DMS153 (cell line): ENCODE measurements at regions not wholly inside any gene's neighbourhood (a gene's known extent, or its start where the extent isn't known, plus 50 kb on each side); places are given as distances from the start of the nearest gene placed in this dataset.

Experiments used
- DNase-seq: peaks from one replicate; lab custom pipeline; 2025; lab: John Stamatoyannopoulos, UW

GRCh38 chr2:155391613-155392130 lies 693.2 kb downstream of the KCNJ3 start:
- no peak for DNase-seq

DNA sequence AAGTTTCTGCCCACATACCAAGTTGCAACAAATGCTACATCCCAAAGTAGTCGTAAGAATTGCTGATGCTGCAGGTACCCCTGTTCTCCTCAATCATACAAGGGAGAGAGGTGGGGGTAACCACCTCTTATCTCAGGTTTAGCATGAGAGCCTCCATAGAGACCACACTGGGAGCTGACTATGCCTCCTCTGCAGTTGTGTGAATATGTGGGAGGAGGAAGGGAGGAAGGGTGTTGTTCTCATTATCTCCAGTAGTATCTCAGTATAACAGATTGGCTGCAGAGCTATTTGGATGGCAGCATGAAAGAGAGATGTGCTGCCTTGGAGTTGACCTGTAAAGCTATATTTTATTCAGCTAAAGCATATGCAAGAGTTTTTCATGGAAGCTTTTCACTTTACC lies 690.7 kb downstream of the KCNJ3 start:
- no peak for DNase-seq

DNA sequence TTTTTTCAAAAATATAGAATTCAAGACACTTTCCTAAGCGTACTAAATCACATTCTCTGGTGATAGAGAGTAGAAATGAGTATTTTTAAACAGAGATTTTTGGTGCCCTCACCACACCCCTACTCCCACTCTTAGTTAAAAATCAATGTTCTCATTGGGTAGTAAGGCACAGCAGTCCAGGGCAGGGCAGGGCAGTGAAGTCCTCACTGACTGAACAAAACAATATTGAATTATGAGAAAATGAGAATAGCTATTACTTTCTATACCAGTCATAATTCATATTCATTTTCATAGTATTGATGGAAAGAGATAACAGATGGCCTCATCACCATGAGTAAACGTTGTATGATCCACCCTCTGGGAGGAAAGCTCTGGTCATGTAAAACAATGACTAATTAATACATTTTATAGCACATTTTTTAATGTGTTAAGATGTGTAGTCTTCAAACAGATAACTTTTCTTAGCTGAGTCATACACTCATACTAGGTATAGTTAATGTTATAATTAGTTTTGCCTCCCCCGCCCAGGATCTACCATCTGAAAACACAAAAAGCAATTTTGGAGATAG lies 686.1 kb downstream of the KCNJ3 start:
- no peak for DNase-seq

- DNase-seq, result peak; percentile 6
Measured at GRCh38 chr2:155382776-155383175, 684.3 kb downstream of the KCNJ3 start.

GRCh38 chr2:155381436-155381835 lies 682.9 kb downstream of the KCNJ3 start:
- DNase-seq, result no peak

- DNase-seq, result no peak
Measured at GRCh38 chr2:155379494-155379893, 681.0 kb downstream of the KCNJ3 start.

- DNase-seq, result no peak
Measured at GRCh38 chr2:155377931-155378444, 679.5 kb downstream of the KCNJ3 start.

DNA sequence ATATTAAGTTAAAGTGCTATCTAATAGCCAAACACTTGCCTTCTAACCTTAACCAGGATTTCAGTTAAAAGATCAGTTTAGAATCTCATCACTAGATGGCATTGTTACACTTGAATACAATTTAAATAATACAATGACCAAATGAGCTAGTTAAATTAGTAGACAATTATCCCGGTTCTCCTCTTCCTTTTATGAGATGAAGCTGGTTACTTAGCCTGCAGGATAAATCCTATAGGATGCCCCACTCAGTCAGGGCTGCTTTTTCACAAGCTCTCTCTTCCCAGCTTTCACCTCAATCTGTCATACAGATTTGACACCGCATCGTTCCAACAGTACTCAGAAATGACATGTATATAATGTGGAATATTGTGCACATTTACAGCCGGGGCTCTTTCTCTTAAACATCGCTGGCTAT lies 678.8 kb downstream of the KCNJ3 start:
- peak; percentile 20 for DNase-seq

DNA sequence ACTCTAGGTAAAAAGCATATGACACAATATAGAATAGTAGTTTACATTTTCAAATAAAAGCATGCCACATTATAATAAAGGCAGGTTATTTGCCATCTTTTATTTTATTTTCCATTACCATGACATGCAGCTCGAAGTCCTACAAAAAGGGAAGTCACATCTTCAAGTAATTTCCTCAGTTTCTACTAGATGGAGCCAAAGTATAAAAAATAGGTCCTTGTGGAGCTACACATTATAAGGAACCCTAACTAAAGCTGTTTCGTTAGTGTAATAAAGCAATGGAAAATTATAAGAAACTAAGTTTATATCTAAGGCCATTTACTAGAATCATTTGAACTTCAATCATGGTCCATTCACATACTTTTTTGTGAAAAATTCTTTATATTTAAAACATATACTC lies 674.5 kb downstream of the KCNJ3 start:
- peak; percentile 33 for DNase-seq

GRCh38 chr2:155368934-155369333 lies 670.4 kb downstream of the KCNJ3 start:
- no peak for DNase-seq

GRCh38 chr2:155364766-155365165 lies 666.3 kb downstream of the KCNJ3 start:
- DNase-seq, result no peak

DNA sequence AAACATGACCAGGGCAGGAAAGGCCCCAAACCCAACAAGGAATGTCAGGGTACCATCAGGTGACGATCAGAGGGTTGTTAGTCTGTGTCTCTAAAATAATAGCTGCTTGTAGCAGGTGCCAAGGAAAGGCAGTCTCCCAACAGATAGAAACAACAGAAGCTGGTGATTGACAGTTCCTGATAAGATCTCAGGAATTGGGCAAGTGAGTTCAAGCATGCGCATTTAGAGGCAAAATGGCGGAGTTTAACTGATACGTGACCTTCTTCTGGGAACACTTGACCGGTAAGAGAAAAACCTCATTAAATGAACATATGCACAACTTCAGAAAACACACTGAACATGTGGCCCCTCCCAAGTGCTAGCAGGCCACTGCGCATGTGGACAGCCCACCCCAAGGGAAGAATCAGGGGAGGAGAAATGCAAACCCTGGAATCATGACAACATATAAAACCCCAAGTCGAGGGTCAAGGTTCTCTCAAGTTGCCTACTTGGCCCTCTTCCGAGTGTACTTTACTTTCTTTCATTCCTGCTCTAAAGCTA lies 664.9 kb downstream of the KCNJ3 start:
- DNase-seq, result no peak

- DNase-seq, result no peak
Measured at GRCh38 chr2:155357172-155357571, 658.7 kb downstream of the KCNJ3 start.

- DNase-seq, result no peak
Measured at GRCh38 chr2:155356250-155356649, 657.8 kb downstream of the KCNJ3 start.

- no peak for DNase-seq
Measured at GRCh38 chr2:155350783-155351580, 652.5 kb downstream of the KCNJ3 start.

DNA sequence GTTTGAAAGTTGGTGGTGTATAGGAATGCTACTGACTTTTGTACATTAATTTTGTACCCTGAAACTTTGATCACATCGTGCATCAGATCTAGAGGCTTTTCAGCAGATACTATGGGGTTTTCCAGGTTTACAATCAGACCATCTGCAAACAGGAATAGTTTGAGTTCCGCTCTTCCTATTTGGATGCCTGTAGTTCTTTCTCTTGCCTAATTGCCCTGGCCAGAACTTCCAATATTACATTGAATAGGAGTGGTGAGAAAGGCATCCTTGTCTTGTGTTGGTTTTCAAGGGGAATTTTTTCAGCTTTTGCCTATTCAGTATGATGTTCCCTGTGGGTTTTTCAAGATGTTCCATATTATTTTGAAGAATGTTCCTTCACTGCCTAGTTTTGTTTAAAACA lies 633.5 kb downstream of the KCNJ3 start:
- no peak for DNase-seq

GRCh38 chr2:155320236-155320635 lies 621.7 kb downstream of the KCNJ3 start:
- no peak for DNase-seq

GRCh38 chr2:155318710-155319109 lies 620.2 kb downstream of the KCNJ3 start:
- DNase-seq, result no peak

DNA sequence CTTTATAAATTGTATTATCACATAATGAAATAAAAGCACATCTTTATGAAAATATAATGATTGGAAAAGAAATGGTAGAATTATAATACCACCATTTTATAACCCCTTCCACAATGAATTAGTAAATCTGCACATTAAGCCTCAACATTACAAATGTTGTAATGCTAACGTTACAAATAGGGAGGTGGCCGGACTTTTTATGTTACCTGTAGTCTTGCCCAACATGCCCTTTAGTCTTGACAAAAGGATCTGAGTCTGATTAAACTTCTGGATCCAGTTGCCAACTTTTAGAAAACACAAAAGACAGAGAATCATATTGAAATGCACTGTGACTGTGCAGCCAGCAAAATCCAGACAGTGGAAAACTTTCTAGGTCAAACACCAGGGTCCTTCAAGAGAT lies 617.3 kb downstream of the KCNJ3 start:
- no peak for DNase-seq

GRCh38 chr2:155310589-155310988 lies 612.1 kb downstream of the KCNJ3 start:
- DNase-seq, result no peak

- DNase-seq, result no peak
Measured at GRCh38 chr2:155309483-155309882, 611.0 kb downstream of the KCNJ3 start.

- no peak for DNase-seq
Measured at GRCh38 chr2:155308367-155309009, 610.0 kb downstream of the KCNJ3 start.

DNA sequence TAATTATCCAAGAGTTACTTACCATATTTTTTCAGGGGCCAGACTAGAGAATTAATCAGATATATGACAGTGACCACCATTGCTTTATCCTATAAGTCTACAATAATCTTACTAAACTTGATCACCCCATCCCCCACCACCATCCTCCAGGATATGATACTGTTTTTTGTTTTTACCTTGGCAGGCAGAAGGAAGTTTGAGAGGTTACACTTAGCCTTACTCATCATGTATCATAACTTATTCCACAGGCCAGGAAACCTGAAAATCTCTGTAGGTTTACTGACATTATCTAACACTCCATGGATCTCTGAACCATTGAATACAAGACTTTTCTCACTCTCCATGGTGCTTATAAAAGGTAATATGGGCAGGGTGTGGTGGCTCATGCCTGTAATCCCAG lies 602.7 kb downstream of the KCNJ3 start:
- DNase-seq, result no peak
